ENCODE measurements at regions not wholly inside any gene's neighbourhood (a gene's known extent, or its start where the extent isn't known, plus 50 kb on each side); places are given as distances from the start of the nearest gene placed in this dataset.

DNA sequence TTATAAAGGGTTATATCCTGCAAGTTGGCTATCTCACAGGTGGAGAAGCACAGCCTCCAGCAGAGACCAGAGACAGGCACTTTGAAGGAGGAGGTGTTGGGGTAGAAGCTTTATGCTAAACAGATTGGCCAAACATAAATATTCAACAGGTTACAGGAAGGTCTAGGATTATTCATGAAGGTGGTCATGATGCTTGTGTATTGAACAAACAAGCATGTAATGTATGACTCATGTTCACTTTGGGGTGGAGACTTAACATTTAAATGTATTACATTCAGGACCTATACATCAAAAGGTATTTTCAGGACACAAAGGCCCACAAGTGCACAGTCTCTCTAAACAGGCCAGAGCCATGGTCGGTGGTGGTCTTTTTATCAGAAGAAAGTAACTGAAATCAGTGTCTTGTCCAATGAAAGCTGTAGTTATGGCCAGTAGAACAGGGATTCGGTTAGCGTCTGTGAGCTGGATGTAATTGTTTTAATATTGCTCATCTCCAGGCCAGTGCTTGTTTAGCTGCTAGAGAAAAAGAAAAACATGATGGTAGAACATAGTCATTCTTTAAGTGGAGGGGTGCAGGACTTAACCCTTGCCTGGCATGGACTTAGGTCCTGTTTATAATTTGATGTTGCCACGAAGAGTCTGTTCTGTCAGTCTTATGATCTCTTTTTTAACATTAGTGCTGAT is 555.2 kb upstream of the PCDH10 start:
- TF ChIP-seq YY1 (IDR thresholded peaks at IDR 0.05): no peak
- TF ChIP-seq SP1 (IDR thresholded peaks at IDR 0.05): no peak
- TF ChIP-seq, protein P1, sequence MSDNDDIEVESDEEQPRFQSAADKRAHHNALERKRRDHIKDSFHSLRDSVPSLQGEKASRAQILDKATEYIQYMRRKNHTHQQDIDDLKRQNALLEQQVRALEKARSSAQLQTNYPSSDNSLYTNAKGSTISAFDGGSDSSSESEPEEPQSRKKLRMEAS (IDR thresholded peaks at IDR 0.05): no peak
- Histone ChIP-seq H3K27ac (ENCODE audit: low read depth in 1 of 2, low read length in 2 of 2) (no peak overlapping the region), H3K27me3 (ENCODE audit: control insufficient read depth in 4 of 4, insufficient read depth in 4 of 4, low read length in 3 of 4) (no peaks in the 10 kb centered on the region), H3K9ac (ENCODE audit: low read depth in 1 of 2, low read length in 2 of 2) (no peak overlapping the region), H3K4me1 (ENCODE audit: control insufficient read depth in 4 of 4, insufficient read depth in 4 of 4, low read length in 3 of 4) (no peaks in the 10 kb centered on the region), H3K36me3 (ENCODE audit: control insufficient read depth in 4 of 4, insufficient read depth in 3 of 4, low read depth in 1 of 4, low read length in 3 of 4) (no peaks in the 10 kb centered on the region), H3K9me3 (ENCODE audit: control insufficient read depth in 4 of 4, low read length in 3 of 4) (no peaks in the 10 kb centered on the region), H3K4me3 (ENCODE audit: low read depth in 1 of 3, low read length in 3 of 3) (no peak overlapping the region)
- DNase-seq (ENCODE audit: low spot score): no peak
- 47% methylated on average over 4 of the region's 4 CpGs for WGBS

GRCh38 chr4:132596186-132596585 is 552.9 kb upstream of the PCDH10 start:
- WGBS: 93% methylated on average over 1 of the region's 1 CpG
- no peak overlapping the region for H3K4me3 ChIP-seq (ENCODE audit: low read depth in 1 of 3, low read length in 3 of 3)
- no peak for DNase-seq (ENCODE audit: low spot score)
- no peak overlapping the region for H3K27ac ChIP-seq (ENCODE audit: low read depth in 1 of 2, low read length in 2 of 2)
- TF ChIP-seq NR2F2 (IDR thresholded peaks at IDR 0.05) (no peak), EGR1 (IDR thresholded peaks at IDR 0.05; ENCODE audit: low read depth in 2 of 2) (no peak), FOXA1 (IDR thresholded peaks at IDR 0.05) (no peak), TAF1 (conservative IDR thresholded peaks at IDR 0.05) (no peak), FOXA2 (IDR thresholded peaks at IDR 0.05) (no peak)
- TF ChIP-seq, protein P2, sequence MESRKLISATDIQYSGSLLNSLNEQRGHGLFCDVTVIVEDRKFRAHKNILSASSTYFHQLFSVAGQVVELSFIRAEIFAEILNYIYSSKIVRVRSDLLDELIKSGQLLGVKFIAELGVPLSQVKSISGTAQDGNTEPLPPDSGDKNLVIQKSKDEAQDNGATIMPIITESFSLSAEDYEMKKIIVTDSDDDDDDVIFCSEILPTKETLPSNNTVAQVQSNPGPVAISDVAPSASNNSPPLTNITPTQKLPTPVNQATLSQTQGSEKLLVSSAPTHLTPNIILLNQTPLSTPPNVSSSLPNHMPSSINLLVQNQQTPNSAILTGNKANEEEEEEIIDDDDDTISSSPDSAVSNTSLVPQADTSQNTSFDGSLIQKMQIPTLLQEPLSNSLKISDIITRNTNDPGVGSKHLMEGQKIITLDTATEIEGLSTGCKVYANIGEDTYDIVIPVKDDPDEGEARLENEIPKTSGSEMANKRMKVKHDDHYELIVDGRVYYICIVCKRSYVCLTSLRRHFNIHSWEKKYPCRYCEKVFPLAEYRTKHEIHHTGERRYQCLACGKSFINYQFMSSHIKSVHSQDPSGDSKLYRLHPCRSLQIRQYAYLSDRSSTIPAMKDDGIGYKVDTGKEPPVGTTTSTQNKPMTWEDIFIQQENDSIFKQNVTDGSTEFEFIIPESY (IDR thresholded peaks at IDR 0.05): no peak
- no peaks in the 10 kb centered on the region for H3K9me3 ChIP-seq (ENCODE audit: control insufficient read depth in 4 of 4, low read length in 3 of 4)
- H3K4me1 ChIP-seq (ENCODE audit: control insufficient read depth in 4 of 4, insufficient read depth in 4 of 4, low read length in 3 of 4): no peaks in the 10 kb centered on the region
- no peak overlapping the region for H3K9ac ChIP-seq (ENCODE audit: low read depth in 1 of 2, low read length in 2 of 2)
- no peaks in the 10 kb centered on the region for H3K36me3 ChIP-seq (ENCODE audit: control insufficient read depth in 4 of 4, insufficient read depth in 3 of 4, low read depth in 1 of 4, low read length in 3 of 4)
- H3K27me3 ChIP-seq (ENCODE audit: control insufficient read depth in 4 of 4, insufficient read depth in 4 of 4, low read length in 3 of 4): no peaks in the 10 kb centered on the region

- no peaks in the 10 kb centered on the region for H3K4me1 ChIP-seq (ENCODE audit: control insufficient read depth in 4 of 4, insufficient read depth in 4 of 4, low read length in 3 of 4)
- H3K4me3 ChIP-seq (ENCODE audit: low read depth in 1 of 3, low read length in 3 of 3): no peak overlapping the region
- 45% methylated on average over 4 of the region's 4 CpGs for WGBS
- H3K36me3 ChIP-seq (ENCODE audit: control insufficient read depth in 4 of 4, insufficient read depth in 3 of 4, low read depth in 1 of 4, low read length in 3 of 4): no peaks in the 10 kb centered on the region
- no peak overlapping the region for H3K27ac ChIP-seq (ENCODE audit: low read depth in 1 of 2, low read length in 2 of 2)
- no peak overlapping the region for H3K9ac ChIP-seq (ENCODE audit: low read depth in 1 of 2, low read length in 2 of 2)
- no peaks in the 10 kb centered on the region for H3K27me3 ChIP-seq (ENCODE audit: control insufficient read depth in 4 of 4, insufficient read depth in 4 of 4, low read length in 3 of 4)
- TF ChIP-seq YY1 (IDR thresholded peaks at IDR 0.05): no peak
- TF ChIP-seq, protein P3, sequence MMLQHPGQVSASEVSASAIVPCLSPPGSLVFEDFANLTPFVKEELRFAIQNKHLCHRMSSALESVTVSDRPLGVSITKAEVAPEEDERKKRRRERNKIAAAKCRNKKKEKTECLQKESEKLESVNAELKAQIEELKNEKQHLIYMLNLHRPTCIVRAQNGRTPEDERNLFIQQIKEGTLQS (IDR thresholded peaks at IDR 0.05): no peak
- TF ChIP-seq HNF4G (IDR thresholded peaks at IDR 0.05): no peak
- TF ChIP-seq JUND (IDR thresholded peaks at IDR 0.05): no peak
- TF ChIP-seq, protein P1 (IDR thresholded peaks at IDR 0.05): no peak
- no peak for TF ChIP-seq RAD21 (IDR thresholded peaks at IDR 0.05)
- TF ChIP-seq NR2F2 (IDR thresholded peaks at IDR 0.05): no peak
- no peak for TF ChIP-seq HNF4A (conservative IDR thresholded peaks at IDR 0.05)
- no peak for TF ChIP-seq FOXA1 (IDR thresholded peaks at IDR 0.05)
- no peak for DNase-seq (ENCODE audit: low spot score)
- no peaks in the 10 kb centered on the region for H3K9me3 ChIP-seq (ENCODE audit: control insufficient read depth in 4 of 4, low read length in 3 of 4)
These were observed 543.5 kb upstream of the PCDH10 start for GRCh38 chr4:132605551-132605950.

Measured in liver (tissue), 7 donors.